ENCODE measurements at regions not wholly inside any gene's neighbourhood (a gene's known extent, or its start where the extent isn't known, plus 50 kb on each side); places are given as distances from the start of the nearest gene placed in this dataset.
"Not testable (repeated sequence)": the region's sequence is repeated elsewhere in the genome, so short reads cannot be mapped to it uniquely, and the experiment has no call there.

DNA sequence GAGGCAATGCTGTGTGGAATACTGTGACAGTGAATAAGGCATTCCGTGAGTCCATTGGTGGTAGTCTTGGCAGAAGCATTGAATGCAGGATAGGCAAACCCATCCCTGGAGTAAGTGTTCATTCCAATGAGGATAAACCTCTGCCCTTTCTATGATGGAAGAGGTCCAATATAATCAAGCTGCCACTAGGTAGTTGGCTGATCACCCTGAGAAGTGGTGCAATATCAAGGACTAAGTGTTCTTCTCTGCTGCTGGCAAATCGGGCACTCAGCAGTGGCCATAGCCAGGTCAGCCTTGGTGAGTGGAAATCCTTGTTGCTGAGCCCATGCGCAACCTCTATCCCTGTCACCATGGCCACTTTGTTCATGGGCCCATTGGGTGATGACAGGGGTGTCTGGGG is 70.1 kb downstream of the FBXO4 start:
- no peak for DNase-seq (ENCODE audit: low read depth in 2 of 2)

DNA sequence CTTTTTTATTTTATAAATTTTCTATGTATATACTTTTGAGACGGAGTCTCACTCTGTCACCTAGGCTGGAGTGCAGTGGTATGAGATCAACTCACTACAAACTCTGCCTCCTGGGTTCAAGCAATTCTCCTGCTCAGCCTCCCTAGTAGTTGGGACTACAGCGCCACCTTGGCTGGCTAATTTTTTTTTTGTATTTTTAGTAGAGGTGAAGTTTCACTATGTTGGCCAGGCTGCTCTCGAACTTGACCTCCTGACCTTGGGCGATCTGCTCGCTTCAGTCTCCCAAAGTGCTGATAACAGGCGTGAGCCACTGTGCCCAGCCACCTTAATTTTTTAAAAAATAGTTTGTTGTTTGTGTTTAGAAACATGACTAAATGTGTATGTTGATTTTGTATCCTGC is 76.6 kb downstream of the FBXO4 start:
- DNase-seq (ENCODE audit: low read depth in 2 of 2): no peak

DNA sequence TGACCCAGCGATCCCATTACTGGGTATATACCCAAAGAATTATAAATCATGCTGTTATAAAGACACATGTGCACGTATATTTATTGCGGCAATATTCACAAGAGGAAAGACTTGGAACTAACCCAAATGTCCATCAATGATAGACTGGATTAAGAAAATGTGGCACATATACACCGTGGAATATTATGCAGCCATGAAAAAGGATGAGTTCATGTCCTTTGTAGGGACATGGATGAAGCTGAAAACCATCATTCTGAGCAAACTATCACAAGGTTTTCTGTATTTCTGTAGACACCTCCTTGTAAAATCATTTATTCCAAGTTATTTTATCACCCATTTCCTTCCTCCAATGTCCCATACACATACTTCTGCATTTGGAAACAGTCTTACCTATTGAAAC is 78.8 kb downstream of the FBXO4 start:
- DNase-seq (ENCODE audit: low read depth in 2 of 2): not testable (repeated sequence)

DNA sequence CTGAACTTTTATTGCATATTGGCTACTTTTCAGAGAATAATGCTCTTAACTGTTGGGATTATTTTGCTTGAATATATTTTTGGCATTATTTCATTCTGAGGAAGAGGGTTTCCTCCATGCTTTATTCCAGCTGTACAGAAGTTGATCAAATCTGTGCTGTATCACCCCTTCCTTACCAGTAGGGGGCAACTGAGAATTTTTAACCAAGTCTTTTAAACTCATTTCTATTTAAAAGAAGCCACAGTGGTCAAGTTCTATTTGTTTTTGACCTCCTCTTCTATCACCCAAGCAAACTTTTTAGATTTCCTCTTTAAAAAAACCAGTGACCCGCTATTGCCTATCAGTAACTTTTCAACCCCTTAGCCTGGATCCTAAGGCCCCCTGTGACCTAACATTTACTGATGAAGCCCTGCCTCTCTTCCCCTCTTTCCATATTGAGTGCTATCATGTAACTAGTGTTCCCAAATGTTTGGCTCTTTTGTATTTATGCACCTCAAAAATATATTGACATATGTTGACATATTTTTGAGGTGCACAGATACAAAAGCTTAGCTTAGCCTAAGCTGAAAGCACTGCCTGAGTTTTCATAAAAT is 80.6 kb downstream of the FBXO4 start:
- DNase-seq (ENCODE audit: low read depth in 2 of 2): no peak

DNA sequence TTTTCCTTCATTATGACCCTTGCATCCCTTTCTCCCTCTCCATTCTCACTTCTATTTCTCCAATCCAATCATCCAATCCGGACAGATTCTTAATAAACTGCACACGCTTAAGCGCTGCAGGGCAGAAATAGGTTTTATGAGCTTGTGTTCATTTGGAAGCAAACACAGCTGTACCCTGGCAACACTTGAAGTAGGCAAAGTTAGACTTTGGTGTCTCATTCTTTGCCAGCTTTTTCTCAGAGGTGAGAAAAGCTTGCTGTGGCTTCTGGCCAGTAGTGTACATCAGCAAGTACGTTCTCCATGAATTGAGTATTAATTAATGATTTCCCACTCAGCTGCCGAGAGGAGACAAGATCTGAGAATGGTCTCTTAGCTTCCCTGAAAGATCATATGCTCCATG is 88.5 kb downstream of the FBXO4 start:
- no peak for DNase-seq (ENCODE audit: low read depth in 2 of 2)

DNA sequence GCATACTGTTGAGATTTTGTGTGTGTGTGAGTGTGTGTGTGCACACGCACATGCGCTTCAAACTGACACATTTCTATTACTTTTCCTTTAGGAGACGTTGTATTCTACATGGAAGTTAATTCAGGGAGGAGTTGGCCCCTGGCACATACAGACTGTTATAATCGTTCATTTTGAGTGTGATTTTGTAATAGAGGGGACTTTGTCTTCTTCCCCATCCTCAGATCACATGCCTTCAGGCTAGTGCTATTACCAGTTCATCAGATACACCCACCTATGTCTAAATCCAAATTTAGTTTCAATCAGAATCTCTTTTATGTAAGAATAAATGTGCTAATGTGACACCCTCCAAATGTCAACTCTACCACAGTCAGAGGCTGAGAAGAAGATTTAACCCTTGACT is 90.2 kb downstream of the FBXO4 start:
- DNase-seq (ENCODE audit: low read depth in 2 of 2): no peak

DNA sequence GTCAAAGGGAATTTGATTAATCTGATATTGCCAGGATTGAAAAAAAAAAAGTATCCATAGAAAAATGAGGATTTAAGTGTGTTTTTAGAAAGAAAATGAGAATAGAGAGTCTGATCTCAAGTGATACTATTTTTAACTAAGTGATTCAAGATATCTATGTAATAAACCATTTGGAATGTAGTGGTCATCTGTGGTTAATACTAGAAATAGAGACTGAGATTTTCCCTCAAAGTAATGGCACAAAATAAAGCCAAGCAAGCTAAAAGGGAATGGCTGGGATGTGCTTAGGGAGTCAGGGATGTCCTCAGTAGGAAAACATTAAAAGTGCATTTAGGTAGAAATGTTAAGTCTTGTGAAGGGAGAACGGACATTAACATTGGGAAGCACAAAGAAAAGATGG is 90.6 kb downstream of the FBXO4 start:
- DNase-seq (ENCODE audit: low read depth in 2 of 2): no peak

DNA sequence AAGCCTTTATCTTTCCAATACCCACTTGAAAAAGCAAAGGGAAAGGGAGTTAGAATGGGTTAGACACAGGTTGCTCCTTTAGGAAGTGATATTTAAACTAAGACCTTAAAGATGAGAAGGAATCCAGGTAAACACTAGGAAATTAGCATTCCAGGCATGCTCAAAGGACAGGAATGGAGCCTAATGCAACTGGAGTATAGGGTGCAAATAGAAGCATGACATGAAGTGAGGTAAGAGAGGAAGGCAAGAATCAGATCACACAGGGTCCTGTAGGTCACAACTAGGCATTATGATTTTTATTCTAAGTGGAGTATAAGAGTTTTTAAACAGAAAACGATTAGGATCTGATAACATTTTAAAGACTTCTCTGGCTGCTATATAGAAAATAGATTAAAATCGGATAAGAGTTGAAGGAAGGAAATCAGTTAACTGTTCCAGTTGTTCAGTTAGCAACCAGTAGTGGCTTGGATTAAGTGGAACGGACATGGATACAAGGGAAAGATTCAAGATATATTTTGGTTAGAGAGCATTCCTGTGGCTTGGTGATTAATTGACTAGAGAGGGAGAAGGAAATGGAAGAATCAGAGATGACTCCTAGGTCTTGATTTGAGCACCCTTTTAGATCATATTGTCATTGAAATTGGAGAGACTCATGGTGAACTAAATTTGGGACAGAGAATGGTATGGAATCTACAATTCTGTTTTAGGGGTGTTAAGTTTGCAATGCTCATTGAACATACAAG is 95.9 kb downstream of the FBXO4 start:
- DNase-seq (ENCODE audit: low read depth in 2 of 2): no peak

DNA sequence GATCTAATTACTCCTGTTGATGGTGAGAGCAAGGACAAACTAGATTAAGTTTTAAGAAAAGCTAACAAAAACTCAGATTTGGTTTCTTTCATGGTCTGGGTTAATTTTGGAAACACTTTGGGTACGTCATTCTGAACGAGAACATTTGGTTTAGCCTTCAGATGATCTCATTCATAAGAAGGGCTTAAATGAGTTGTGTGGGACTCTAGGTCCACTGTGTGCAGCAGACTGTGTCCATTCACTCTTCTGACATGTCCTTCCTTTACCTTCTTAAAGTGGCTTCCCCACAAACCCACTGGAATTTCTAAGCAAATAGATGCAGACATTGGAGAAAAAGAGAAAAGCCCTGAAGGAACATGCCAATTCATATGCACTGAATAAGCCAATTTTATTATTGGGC is 96.8 kb downstream of the FBXO4 start:
- DNase-seq (ENCODE audit: low read depth in 2 of 2): no peak

DNA sequence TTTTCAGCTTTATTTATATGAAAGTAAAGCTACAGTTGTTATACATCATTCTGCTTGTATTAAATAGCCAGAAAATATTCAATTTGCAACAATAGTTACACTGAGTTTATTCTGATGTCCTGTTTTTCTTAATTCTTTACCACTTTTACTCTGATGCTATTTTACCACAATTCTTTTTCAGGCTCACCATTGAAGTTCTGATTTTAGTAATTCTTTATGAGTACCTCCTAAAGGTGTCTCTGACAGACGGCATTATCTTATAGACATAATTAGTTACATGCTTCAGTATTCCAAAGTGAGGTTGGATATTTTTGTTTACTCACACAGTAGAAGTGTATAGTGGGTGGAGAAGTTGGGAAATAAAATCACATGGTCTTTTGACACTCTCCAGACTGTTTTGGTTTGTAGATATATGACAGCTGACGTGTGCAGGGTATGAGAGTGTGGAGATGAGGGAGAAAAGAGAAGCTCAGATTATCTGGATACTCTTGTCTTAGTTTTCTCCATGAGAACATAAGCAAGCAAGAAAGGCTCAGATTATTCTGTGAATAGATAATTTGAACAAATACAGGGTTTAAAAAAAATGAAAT is 97.4 kb downstream of the FBXO4 start:
- DNase-seq (ENCODE audit: low read depth in 2 of 2): no peak

DNA sequence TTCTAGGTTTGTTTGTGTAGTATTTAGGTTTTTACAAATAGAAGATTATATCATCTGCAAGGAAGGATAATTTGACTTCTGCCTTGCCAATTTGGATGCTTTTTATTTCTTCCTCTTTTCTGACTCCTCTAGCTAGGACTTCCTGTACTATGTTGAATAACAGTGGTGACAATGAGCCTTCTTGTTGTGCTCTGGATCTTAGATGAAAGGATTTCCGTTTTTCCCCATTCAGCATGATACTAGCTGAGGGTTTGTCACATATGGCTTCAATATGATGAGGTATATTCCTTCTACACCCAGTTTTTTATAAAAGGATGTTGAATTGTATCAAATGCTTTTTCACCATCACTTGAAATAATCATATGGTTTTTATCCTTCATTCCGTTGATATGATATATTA is 101.4 kb downstream of the FBXO4 start:
- DNase-seq (ENCODE audit: low read depth in 2 of 2): no peak

DNA sequence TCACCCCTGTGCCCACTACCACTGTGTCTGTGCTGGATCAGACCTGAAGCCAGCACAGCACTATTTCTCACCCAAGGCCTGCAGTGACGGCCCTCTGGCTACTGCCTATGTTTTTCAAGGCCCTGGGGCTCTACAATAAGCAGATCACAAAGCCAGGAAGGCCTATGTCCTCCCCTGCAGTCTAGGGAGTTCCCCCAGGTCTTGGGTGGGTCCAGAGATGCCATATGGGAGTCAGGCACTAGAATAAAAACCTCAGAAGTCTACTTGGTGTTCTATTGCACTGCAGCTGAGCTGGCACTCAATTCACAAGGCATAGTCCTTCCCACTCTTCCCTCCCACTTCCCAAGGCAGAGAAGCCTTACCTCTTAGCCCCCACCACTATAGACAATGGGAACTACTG is 107.1 kb downstream of the FBXO4 start:
- no peak for DNase-seq (ENCODE audit: low read depth in 2 of 2)

DNA sequence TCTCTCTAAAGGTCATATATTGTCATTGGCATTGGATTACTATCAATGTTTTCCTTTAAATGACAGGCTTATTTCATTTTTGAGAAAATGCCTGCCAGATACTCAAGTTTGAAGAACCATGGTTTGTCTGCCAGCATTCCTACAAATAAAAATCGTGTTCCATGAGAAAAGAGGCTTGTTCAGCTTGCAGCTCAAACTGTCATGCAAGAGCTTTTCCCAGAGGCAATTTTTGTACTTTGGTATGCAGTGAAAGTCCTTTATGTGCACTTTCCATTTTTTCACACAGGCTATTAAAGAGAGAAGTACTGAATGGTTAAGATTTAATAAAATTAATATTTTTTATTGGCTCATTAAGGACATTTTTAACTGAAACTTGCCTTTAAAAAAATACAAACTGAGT is 110.4 kb downstream of the FBXO4 start:
- no peak for DNase-seq (ENCODE audit: low read depth in 2 of 2)

DNA sequence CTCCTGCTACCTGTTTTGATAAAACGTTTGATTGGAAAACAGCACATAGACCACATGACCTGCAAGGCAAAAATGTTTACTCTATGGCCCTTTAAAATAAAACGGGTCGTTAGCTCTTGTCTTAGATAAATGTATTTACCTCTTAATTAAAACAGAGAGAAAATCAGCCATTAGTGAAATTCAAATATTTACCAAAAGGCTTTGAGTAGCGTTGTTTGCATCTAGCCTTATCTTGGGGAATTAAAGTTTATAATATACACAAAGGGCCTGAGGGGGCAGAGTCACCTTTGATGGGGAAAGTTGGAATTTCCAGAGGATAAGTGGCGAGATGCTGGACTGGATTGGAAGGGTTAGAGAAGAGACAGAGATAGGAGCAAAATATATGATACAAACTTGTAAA is 111.3 kb downstream of the FBXO4 start:
- DNase-seq (ENCODE audit: low read depth in 2 of 2): no peak

DNA sequence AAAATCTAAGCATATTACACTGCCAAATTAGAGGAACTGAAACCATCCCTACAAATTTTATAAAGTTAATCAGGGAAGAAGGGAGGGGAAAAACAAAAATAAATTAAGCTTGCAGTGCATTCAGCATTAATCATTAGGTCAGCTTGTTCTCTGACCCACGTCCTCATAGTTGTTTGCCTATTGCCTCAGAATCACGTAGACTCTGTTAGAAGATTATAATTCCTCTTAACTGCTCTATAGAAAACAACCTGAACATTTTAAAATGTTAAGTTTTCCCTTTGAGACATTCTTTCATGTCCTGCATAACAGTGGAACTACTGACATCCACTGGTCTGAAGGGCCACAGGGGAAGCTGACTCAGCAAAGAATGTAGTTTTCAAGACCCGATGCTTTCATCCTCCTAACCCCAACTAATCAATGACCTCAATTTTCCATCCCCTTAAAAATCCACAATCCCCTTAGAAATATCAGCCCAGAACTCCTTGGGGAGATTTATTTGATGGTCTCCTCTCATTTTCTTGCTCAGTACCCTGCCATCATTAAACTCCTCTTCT is 112.4 kb downstream of the FBXO4 start:
- DNase-seq (ENCODE audit: low read depth in 2 of 2): no peak

DNA sequence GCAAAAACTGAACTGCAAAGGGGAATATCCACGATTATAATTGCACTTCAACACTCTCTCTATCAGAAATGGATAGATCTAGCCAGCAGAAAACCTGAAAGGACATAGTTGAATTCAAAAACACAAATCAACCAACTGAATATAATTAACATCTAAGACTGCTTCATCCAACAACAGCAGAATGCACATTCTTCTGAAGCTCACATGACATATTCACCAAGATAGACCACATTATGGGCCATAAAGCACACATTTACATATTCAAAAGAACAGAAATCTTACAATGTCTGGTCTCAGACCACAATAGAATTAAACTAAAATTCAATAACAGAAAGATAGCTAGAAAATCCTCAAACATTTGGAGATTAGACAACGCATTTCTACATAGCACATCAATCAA is 118.3 kb downstream of the FBXO4 start:
- no peak for DNase-seq (ENCODE audit: low read depth in 2 of 2)

DNA sequence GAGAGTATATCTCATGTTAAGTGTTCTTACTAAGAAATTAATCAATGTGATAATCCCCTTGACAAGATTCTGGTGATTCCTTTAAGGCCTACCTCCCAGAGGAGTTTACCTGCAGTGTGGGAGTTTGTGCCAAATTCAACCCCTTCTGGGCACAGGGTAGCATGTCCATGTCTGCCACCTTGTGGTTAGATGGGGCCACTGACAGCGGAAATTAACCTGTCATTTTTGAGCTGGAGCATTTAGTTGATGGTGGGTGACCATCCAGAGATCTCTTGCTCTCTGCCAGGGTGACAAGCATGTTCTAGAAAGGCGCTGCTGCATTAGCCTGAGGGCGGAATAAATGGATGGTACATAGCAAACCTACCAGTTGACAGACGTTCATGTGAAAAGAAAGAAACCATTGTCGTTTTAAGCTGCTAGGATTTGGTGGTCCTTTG is 132.2 kb downstream of the FBXO4 start:
- peak; percentile 3 to 12 for DNase-seq (ENCODE audit: low read depth in 2 of 2)

DNA sequence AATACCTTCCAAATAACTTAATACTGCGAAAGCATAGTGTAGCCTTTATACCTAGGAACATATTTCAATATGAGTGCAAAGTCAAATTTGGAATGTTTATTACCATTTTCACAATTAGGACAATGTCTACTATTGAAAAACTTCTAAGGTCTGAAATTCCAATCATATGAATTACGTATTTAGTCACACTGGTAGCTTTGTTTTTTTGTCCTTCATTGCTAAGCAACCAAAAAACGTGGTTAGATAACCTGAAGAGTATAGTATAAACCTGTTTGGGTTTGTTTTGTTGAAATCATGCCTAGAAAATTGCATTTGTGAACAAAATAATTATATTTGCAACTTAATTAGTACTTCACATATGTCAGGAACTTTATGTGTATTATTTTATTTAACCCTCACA is 134.2 kb downstream of the FBXO4 start:
- no peak for DNase-seq (ENCODE audit: low read depth in 2 of 2)

DNA sequence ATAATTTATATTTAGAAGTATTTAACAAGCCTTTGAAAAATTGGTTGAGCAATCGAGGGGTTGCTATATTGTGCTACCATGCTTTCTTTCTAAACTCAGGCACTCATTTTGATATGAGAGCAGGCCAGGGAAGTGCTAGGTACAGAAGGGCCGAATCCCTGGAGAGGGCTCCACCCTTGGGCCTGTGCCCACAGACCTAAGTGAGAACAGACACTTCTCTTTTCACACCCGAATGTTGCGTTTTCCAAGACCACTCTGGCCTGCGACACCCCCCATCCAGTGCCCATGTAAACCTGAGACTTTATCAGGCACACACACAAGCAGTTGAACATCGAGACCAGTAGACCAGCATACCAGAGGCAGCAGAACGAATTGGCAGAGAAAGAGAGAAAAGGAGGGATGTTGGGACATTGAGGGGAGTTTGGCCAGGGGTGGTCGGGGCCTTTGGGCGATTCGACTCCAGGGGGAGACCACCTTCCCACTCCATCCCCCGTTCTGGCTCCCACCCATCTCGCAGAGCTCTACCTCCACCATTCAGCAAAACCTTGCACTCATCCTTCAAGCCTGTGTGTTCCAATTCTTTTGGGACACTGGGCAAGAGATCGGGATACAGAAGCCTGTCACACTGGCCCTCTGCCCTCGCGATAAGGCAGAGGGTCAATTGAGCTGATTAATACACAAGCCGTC is 134.8 kb downstream of the FBXO4 start:
- no peak for DNase-seq (ENCODE audit: low read depth in 2 of 2)

DNA sequence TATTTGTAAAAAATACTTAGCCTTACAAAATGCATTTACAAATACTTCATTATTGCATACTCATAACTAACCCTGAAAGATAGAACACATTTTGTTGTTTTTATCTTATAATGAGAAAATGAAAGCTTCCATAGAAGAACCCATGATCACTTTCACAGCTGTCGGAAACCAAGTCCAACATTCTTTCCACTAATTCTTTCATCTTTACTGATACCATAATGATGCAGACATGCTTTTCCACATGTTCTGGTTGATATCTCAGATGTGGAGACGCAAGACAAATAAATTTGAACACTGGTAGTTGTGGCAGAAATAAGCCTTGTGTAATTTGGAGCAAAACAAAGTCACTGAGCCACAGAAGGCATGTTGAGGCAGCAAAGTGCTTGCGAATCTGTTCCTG is 136.0 kb downstream of the FBXO4 start:
- DNase-seq (ENCODE audit: low read depth in 2 of 2): no peak

DNA sequence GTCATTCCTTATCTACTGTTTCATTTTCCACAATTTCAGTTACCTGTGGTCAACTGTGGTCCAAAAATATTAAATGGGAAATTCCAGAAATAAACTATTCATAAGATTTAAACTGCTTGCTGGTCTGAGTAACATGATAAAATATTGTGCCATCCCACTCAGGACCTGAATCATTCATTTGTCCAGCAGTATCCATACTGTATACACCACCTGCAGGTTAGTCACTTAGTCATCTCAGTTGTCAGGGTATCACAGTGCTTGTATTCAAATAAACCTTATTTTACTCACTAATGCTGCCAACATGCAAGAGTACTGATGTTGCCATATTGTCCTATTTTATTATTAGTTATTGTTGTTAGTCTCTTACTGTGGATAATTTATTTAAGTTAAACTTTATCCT is 139.7 kb downstream of the FBXO4 start:
- DNase-seq (ENCODE audit: low read depth in 2 of 2): no peak

DNA sequence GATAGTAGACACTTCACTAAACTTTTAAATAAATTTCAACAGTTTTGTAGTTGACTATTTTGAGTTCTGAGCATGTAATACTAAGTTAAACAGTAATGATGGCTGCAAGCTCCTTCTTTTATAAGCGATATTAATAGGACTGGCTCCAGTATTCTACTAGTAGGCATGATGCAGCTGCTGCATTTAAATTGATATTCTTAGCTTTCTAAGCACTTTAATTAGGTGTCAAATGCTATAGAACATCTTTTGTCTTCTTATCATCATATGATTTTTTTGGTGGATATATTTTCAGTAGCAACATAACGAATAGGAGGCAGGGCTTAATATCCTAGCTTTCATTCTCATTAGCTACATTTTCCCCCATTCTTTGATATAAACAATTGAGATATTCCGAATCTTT is 141.1 kb downstream of the FBXO4 start:
- DNase-seq (ENCODE audit: low read depth in 2 of 2): no peak

DNA sequence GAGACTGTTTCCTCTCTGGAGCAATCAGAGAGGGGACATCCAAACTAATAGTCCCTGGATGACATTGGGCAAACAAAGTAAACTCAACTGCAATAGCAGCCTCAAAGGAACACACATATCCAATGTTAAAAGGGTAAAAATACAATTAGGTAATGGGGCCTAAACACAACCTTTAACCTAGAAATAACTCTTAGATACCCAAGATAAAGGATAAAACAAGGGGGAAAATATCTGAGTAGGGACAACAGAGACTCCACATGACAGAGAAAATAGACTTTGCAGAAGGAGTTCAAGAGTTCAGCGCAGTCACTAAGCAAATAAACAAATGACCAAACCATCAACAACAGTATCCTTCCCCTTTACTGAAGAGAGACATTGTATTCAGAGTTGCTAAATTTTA is 149.3 kb downstream of the FBXO4 start:
- DNase-seq (ENCODE audit: low read depth in 2 of 2): no peak
